ENCODE measurements at regions not wholly inside any gene's neighbourhood (a gene's known extent, or its start where the extent isn't known, plus 50 kb on each side); places are given as distances from the start of the nearest gene placed in this dataset.

GRCh38 chr4:72984351-72984750 is 85.2 kb downstream of the COX18 start:
- H3K4me3 ChIP-seq (ENCODE audit: control insufficient read depth, low read depth, low read length) = no peak overlapping the region
- DNase-seq (ENCODE audit: low read depth) = no peak
- TF ChIP-seq, protein P1, sequence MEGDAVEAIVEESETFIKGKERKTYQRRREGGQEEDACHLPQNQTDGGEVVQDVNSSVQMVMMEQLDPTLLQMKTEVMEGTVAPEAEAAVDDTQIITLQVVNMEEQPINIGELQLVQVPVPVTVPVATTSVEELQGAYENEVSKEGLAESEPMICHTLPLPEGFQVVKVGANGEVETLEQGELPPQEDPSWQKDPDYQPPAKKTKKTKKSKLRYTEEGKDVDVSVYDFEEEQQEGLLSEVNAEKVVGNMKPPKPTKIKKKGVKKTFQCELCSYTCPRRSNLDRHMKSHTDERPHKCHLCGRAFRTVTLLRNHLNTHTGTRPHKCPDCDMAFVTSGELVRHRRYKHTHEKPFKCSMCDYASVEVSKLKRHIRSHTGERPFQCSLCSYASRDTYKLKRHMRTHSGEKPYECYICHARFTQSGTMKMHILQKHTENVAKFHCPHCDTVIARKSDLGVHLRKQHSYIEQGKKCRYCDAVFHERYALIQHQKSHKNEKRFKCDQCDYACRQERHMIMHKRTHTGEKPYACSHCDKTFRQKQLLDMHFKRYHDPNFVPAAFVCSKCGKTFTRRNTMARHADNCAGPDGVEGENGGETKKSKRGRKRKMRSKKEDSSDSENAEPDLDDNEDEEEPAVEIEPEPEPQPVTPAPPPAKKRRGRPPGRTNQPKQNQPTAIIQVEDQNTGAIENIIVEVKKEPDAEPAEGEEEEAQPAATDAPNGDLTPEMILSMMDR (IDR thresholded peaks at IDR 0.05; ENCODE audit: control insufficient read depth, insufficient read depth, low read depth, low read length, missing control alignments) = no peak

GRCh38 chr4:72983709-72984108 is 85.8 kb downstream of the COX18 start:
- DNase-seq (ENCODE audit: low read depth) = no peak
- H3K4me3 ChIP-seq (ENCODE audit: control insufficient read depth, low read depth, low read length) = no peak overlapping the region
- TF ChIP-seq, protein P1 (IDR thresholded peaks at IDR 0.05; ENCODE audit: control insufficient read depth, insufficient read depth, low read depth, low read length, missing control alignments) = no peak

GRCh38 chr4:72977936-72978485 is 91.5 kb downstream of the COX18 start:
- DNase-seq (ENCODE audit: low read depth) = no peak
- TF ChIP-seq, protein P1 (IDR thresholded peaks at IDR 0.05; ENCODE audit: control insufficient read depth, insufficient read depth, low read depth, low read length, missing control alignments) = no peak
- H3K4me3 ChIP-seq (ENCODE audit: control insufficient read depth, low read depth, low read length) = no peak overlapping the region

GRCh38 chr4:72975488-72975784 is 94.1 kb downstream of the COX18 start:
- no peak overlapping the region for H3K4me3 ChIP-seq (ENCODE audit: control insufficient read depth, low read depth, low read length)
- TF ChIP-seq, protein P1 (IDR thresholded peaks at IDR 0.05; ENCODE audit: control insufficient read depth, insufficient read depth, low read depth, low read length, missing control alignments) = no peak
- no peak for DNase-seq (ENCODE audit: low read depth)

GRCh38 chr4:72974694-72975487 is 94.6 kb downstream of the COX18 start:
- TF ChIP-seq, protein P1 (IDR thresholded peaks at IDR 0.05; ENCODE audit: control insufficient read depth, insufficient read depth, low read depth, low read length, missing control alignments) = no peak
- no peak overlapping the region for H3K4me3 ChIP-seq (ENCODE audit: control insufficient read depth, low read depth, low read length)
- no peak for DNase-seq (ENCODE audit: low read depth)

- TF ChIP-seq, protein P1 (IDR thresholded peaks at IDR 0.05; ENCODE audit: control insufficient read depth, insufficient read depth, low read depth, low read length, missing control alignments) = no peak
- DNase-seq (ENCODE audit: low read depth) = peak; percentile 80
- H3K4me3 ChIP-seq (ENCODE audit: control insufficient read depth, low read depth, low read length) = no peak overlapping the region
Observed at GRCh38 chr4:72971572-72971971, 97.9 kb downstream of the COX18 start.

All from AG09309 (cell line).